Panc1 (cell line): ENCODE measurements at regions not wholly inside any gene's neighbourhood (a gene's known extent, or its start where the extent isn't known, plus 50 kb on each side); places are given as distances from the start of the nearest gene placed in this dataset.

Source experiments
- ATAC-seq: fragments of 200-7000 bp; cut with Tn5 transposase; 2 replicates; pipeline ENCODE4 v1.9.1; 2020; ENCODE audit warnings: mild to moderate bottlenecking, moderate library complexity
- BruUV-seq: library from RNA; stranded (reverse); fragments of 400-500 nt; replicated peaks from 2 replicates; lab custom pipeline; 2021; lab: Mats Ljungman, UMichigan
- CTCF ChIA-PET: fragments of 300-600 bp; sonication (Branson Sonifier 250); formaldehyde crosslinking; loops from one replicate; lab custom pipeline; 2022; ENCODE audit warnings: antibody characterized with exemption; lab: Charles Lee
- POLR2A ChIA-PET: fragments of 300-600 bp; sonication (Branson Sonifier 250); formaldehyde crosslinking; loops from one replicate; lab custom pipeline; 2022; ENCODE audit warnings: antibody characterized with exemption; lab: Charles Lee
- DNase-seq: peaks from one replicate; pipeline ENCODE4 v3.0.0-alpha.2; 2010; ENCODE audit warnings: low read depth, low spot score
- H3K27ac ChIP-seq: 2 replicates; pipeline ENCODE4 v1.5.1; 2011; ENCODE audit warnings: mild to moderate bottlenecking, low read length, inconsistent platforms
- H3K27me3 ChIP-seq: fragments of 200-500 bp; sonication (Bioruptor generic); 2 replicates; pipeline ENCODE4 v1.6.0; 2014; ENCODE audit warnings: low read length, inconsistent platforms; ENCODE audit not compliant: control insufficient read depth, insufficient read depth
- H3K36me3 ChIP-seq: fragments of 200-500 bp; sonication (Bioruptor generic); 2 replicates; pipeline ENCODE4 v1.5.1; 2014; ENCODE audit warnings: inconsistent platforms, mild to moderate bottlenecking, low read length, moderate library complexity; ENCODE audit not compliant: control insufficient read depth, insufficient read depth
- H3K4me1 ChIP-seq: 2 replicates; pipeline ENCODE4 v1.5.1; 2011; ENCODE audit warnings: inconsistent platforms, mild to moderate bottlenecking, low read length, moderate library complexity; ENCODE audit not compliant: control insufficient read depth, insufficient read depth
- H3K4me3 ChIP-seq, 2 experiments: 2 replicates each; pipeline ENCODE4 v1.5.1; 2011 to 2012; ENCODE audit warnings: low read depth in 2 of 2, low read length in 2 of 2, mild to moderate bottlenecking in 2 of 2, inconsistent platforms in 1 of 2, moderate library complexity in 1 of 2
- H3K9me3 ChIP-seq: fragments of 200-500 bp; sonication (Bioruptor generic); 2 replicates; pipeline ENCODE4 v1.5.1; 2014; ENCODE audit warnings: low read depth, mild to moderate bottlenecking, inconsistent platforms, low read length, moderate library complexity; ENCODE audit not compliant: control insufficient read depth, insufficient read depth
- POLR2AphosphoS5 ChIP-seq: IDR thresholded peaks from 2 replicates; pipeline ENCODE4 v1.6.1; 2012; ENCODE audit warnings: mild to moderate bottlenecking, low read depth, low read length, moderate library complexity
- REST ChIP-seq, 2 experiments: IDR thresholded peaks; 2 replicates each; pipeline ENCODE4 v1.6.1; 2011 to 2012; ENCODE audit warnings: low read depth in 2 of 2, control low read depth in 1 of 2, low read length in 1 of 2, mild to moderate bottlenecking in 1 of 2, moderate library complexity in 1 of 2; ENCODE audit not compliant: insufficient read depth in 1 of 2
- SIN3A ChIP-seq: IDR thresholded peaks from 2 replicates; pipeline ENCODE4 v1.6.1; 2012; ENCODE audit warnings: low read depth, mild to moderate bottlenecking, low read length, moderate library complexity, borderline replicate concordance; ENCODE audit not compliant: insufficient read depth
- TCF7L2 ChIP-seq: IDR thresholded peaks from 2 replicates; pipeline ENCODE4 v1.6.1; 2011; ENCODE audit warnings: mild to moderate bottlenecking, low read depth, low read length, inconsistent platforms
- in situ Hi-C: cut with HindIII; loops from 2 replicates; pipeline ENCODE4 v1.10.0; 2016; ENCODE audit warnings: low sequenced_read_pairs, low pct_unique_long_range_greater_than_20kb
- intact Hi-C: fragments of 100-400 bp; cut with micrococcal nuclease; formaldehyde crosslinking; loops from one replicate; pipeline ENCODE4 v1.10.0; 2022; ENCODE audit not compliant: unreplicated experiment
- TF ChIP-seq, protein P1 (sequence below): fragments of 450-650 bp; IDR thresholded peaks from 2 replicates; pipeline ENCODE4 v1.5.1; 2017; ENCODE audit warnings: mild to moderate bottlenecking

DNA sequence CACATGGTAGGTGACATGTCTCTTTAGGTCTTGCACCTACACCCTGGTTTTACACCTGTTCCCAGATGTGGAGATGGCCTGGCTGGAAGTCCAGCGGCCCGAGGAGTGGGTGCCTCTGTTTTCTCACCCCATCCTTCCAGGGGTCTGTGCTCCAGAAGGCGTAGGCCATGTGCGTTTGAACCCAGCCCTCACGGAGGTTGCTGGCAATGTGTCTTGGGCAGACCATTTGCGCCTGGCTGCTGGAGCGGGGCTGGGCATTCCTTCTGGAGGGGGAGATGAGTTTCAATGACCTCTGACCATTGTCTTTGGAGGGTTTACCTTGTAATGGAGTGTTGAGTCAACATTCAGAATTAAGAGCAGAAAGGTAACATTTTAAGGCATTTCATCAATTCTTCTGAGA lies 54.8 kb upstream of the ZNF536 start:
- Histone ChIP-seq H3K9me3 (no peaks in the 10 kb centered on the region), H3K27ac (no peak overlapping the region), H3K4me3 (no peak overlapping the region), H3K4me1 (no peaks in the 10 kb centered on the region), H3K36me3 (no peaks in the 10 kb centered on the region), H3K27me3 (peaks cover 3% of the 10 kb centered on the region; the same call in 1 of the 2 replicates)
- ChIA-PET POLR2A (no interaction called here), CTCF (no interaction called here)
- ATAC-seq (no peak), DNase-seq (no peak)
- BruUV-seq, result no TSS peak
- in situ Hi-C loops (no loop called here), intact Hi-C loops (no loop called here)
- TF ChIP-seq TCF7L2 (no peak), SIN3A (no peak), REST (IDR thresholded peaks at IDR 0.05; ENCODE audit: insufficient read depth in 1 of 2, low read depth in 2 of 2, low read length in 1 of 2) (no peak), POLR2AphosphoS5 (no peak)
- TF ChIP-seq, protein P1, sequence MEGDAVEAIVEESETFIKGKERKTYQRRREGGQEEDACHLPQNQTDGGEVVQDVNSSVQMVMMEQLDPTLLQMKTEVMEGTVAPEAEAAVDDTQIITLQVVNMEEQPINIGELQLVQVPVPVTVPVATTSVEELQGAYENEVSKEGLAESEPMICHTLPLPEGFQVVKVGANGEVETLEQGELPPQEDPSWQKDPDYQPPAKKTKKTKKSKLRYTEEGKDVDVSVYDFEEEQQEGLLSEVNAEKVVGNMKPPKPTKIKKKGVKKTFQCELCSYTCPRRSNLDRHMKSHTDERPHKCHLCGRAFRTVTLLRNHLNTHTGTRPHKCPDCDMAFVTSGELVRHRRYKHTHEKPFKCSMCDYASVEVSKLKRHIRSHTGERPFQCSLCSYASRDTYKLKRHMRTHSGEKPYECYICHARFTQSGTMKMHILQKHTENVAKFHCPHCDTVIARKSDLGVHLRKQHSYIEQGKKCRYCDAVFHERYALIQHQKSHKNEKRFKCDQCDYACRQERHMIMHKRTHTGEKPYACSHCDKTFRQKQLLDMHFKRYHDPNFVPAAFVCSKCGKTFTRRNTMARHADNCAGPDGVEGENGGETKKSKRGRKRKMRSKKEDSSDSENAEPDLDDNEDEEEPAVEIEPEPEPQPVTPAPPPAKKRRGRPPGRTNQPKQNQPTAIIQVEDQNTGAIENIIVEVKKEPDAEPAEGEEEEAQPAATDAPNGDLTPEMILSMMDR, result no peak

DNA sequence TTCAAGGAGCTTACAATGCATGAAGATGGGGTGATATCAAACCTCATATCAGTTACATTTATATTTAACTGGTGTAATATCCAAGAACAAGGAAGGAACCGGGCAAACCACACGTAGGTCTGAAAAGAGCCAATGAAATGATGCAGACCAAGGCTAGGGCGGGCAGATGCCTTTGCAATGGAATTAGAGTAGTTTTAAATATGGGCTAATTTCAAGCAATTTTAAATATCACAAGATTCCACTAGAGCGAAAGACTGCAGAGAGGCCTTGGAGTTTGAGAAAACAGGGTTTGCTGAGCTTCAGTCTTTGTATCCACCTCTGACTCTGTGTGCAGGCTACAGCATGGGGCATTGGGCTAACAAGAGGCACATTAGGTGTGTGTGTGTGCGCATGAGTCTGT lies 53.9 kb upstream of the ZNF536 start:
- peaks cover 3% of the 10 kb centered on the region; the same call in 1 of the 2 replicates for H3K27me3 ChIP-seq
- intact Hi-C loops, result no loop called here
- H3K9me3 ChIP-seq, result no peaks in the 10 kb centered on the region
- TF ChIP-seq SIN3A (no peak), POLR2AphosphoS5 (no peak), REST (IDR thresholded peaks at IDR 0.05; ENCODE audit: insufficient read depth in 1 of 2, low read depth in 2 of 2, low read length in 1 of 2) (no peak), TCF7L2 (no peak)
- TF ChIP-seq, protein P1, result no peak
- ChIA-PET CTCF (no interaction called here), POLR2A (no interaction called here)
- H3K27ac ChIP-seq, result no peak overlapping the region
- in situ Hi-C loops, result no loop called here
- no peaks in the 10 kb centered on the region for H3K36me3 ChIP-seq
- DNase-seq (no peak), ATAC-seq (no peak)
- BruUV-seq, result no TSS peak
- no peak overlapping the region for H3K4me3 ChIP-seq
- H3K4me1 ChIP-seq, result no peaks in the 10 kb centered on the region
